ENCODE measurements at regions not wholly inside any gene's neighbourhood (a gene's known extent, or its start where the extent isn't known, plus 50 kb on each side); places are given as distances from the start of the nearest gene placed in this dataset.

DNA sequence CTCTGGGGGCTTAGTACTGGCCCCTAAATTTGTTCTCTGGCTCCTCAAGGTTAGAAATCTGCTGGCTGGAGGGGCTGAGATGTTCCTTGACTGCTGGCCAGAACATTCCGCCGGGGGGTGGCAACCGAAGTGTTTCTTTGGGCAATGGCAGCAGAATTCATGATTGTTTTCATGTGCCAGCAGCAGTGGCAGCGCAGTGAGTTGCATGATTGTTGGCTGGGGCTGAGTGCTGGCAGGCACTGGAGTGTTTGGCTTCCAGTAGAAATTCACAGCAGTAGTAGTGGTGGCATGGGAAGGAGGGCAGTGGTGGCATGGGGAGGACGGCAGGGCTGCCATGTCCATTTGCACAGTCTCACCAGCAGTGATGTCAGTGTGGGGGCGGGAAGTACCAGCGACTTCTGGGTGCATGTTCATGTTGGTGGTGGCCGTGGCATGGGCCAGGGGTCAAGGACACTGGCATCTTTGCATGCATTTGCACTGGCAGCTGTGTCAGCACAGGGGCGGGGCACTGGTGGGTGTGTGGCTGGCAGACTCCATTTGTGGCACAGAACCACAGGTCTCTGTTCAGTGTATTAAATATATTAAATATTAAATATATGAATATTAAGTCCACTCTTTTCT lies 130.6 kb upstream of the CDH7 start:
- no peaks in the 10 kb centered on the region for H3K36me3 ChIP-seq (ENCODE audit: insufficient read depth, low read length)
- H3K9me2 ChIP-seq (ENCODE audit: insufficient read depth, low read length), result no peaks in the 10 kb centered on the region
- no peaks in the 10 kb centered on the region for H3K27me3 ChIP-seq (ENCODE audit: insufficient read depth, low read depth, low read length)
- H3K4me3 ChIP-seq (ENCODE audit: low read length), result no peak overlapping the region
- TF ChIP-seq SMC3 (conservative IDR thresholded peaks at IDR 0.05; ENCODE audit: poor library complexity) (no peak), MXI1 (conservative IDR thresholded peaks at IDR 0.05; ENCODE audit: poor library complexity, severe bottlenecking) (no peak), EZH2 (IDR thresholded peaks at IDR 0.05; ENCODE audit: borderline replicate concordance, insufficient read depth, low read length, poor library complexity, severe bottlenecking) (no peak), EP300 (conservative IDR thresholded peaks at IDR 0.05; ENCODE audit: poor library complexity, severe bottlenecking) (no peak), RAD21 (conservative IDR thresholded peaks at IDR 0.05) (no peak), POLR2AphosphoS5 (IDR thresholded peaks at IDR 0.05) (no peak), TAF1 (IDR thresholded peaks at IDR 0.05; ENCODE audit: low read depth) (no peak)
- TF ChIP-seq, protein P1, sequence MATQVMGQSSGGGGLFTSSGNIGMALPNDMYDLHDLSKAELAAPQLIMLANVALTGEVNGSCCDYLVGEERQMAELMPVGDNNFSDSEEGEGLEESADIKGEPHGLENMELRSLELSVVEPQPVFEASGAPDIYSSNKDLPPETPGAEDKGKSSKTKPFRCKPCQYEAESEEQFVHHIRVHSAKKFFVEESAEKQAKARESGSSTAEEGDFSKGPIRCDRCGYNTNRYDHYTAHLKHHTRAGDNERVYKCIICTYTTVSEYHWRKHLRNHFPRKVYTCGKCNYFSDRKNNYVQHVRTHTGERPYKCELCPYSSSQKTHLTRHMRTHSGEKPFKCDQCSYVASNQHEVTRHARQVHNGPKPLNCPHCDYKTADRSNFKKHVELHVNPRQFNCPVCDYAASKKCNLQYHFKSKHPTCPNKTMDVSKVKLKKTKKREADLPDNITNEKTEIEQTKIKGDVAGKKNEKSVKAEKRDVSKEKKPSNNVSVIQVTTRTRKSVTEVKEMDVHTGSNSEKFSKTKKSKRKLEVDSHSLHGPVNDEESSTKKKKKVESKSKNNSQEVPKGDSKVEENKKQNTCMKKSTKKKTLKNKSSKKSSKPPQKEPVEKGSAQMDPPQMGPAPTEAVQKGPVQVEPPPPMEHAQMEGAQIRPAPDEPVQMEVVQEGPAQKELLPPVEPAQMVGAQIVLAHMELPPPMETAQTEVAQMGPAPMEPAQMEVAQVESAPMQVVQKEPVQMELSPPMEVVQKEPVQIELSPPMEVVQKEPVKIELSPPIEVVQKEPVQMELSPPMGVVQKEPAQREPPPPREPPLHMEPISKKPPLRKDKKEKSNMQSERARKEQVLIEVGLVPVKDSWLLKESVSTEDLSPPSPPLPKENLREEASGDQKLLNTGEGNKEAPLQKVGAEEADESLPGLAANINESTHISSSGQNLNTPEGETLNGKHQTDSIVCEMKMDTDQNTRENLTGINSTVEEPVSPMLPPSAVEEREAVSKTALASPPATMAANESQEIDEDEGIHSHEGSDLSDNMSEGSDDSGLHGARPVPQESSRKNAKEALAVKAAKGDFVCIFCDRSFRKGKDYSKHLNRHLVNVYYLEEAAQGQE (IDR thresholded peaks at IDR 0.05; ENCODE audit: borderline replicate concordance), result no peak
- TF ChIP-seq, protein P2, sequence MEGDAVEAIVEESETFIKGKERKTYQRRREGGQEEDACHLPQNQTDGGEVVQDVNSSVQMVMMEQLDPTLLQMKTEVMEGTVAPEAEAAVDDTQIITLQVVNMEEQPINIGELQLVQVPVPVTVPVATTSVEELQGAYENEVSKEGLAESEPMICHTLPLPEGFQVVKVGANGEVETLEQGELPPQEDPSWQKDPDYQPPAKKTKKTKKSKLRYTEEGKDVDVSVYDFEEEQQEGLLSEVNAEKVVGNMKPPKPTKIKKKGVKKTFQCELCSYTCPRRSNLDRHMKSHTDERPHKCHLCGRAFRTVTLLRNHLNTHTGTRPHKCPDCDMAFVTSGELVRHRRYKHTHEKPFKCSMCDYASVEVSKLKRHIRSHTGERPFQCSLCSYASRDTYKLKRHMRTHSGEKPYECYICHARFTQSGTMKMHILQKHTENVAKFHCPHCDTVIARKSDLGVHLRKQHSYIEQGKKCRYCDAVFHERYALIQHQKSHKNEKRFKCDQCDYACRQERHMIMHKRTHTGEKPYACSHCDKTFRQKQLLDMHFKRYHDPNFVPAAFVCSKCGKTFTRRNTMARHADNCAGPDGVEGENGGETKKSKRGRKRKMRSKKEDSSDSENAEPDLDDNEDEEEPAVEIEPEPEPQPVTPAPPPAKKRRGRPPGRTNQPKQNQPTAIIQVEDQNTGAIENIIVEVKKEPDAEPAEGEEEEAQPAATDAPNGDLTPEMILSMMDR (IDR thresholded peaks at IDR 0.05; ENCODE audit: poor library complexity, severe bottlenecking), result no peak
- no peak overlapping the region for H3K4me2 ChIP-seq (ENCODE audit: low read length)
- H3F3A ChIP-seq (ENCODE audit: insufficient read depth, low read length, poor library complexity, severe bottlenecking), result no peaks in the 10 kb centered on the region
- no peaks in the 10 kb centered on the region for H4K20me1 ChIP-seq (ENCODE audit: insufficient read depth)
- no peaks in the 10 kb centered on the region for H3K9me3 ChIP-seq (ENCODE audit: low read length)
- H3K79me2 ChIP-seq (replicated peaks; ENCODE audit: insufficient read depth, low read length), result no peaks in the 10 kb centered on the region
- no peak overlapping the region for H2AFZ ChIP-seq (ENCODE audit: low read depth, low read length)
- H3K9ac ChIP-seq (ENCODE audit: low read length), result no peak overlapping the region
- H3K27ac ChIP-seq (ENCODE audit: low read length), result no peak overlapping the region

DNA sequence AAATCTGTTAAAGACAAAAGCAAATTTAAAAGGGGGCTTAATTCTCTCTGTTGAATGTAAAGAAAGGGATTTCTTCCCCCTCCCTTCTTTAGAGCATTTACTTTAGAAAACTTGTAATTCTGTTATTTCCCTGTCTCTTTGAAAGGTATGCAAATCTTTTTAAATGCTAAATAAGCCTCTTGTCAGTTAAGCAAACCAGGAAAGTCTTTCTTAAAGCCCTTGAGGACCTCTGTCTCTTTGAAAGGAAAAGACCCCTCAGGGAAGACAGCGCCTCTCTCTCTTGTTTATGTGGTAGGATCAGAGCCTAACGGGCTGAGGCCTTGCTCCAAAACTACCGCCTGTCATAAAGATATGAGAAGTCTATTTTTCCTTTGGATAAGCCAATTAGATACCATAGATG lies 139.9 kb upstream of the CDH7 start:
- TF ChIP-seq EZH2 (IDR thresholded peaks at IDR 0.05; ENCODE audit: borderline replicate concordance, insufficient read depth, low read length, poor library complexity, severe bottlenecking), result no peak
- no peak for TF ChIP-seq RAD21 (conservative IDR thresholded peaks at IDR 0.05)
- H3K27me3 ChIP-seq (ENCODE audit: insufficient read depth, low read depth, low read length), result no peaks in the 10 kb centered on the region
- H3K4me3 ChIP-seq (ENCODE audit: low read length), result no peak overlapping the region

More for the DNA sequence above, 139.9 kb upstream of the CDH7 start:
- Histone ChIP-seq H3K9ac (ENCODE audit: low read length) (no peak overlapping the region), H3K4me2 (ENCODE audit: low read length) (no peak overlapping the region), H2AFZ (ENCODE audit: low read depth, low read length) (no peak overlapping the region), H3K36me3 (ENCODE audit: insufficient read depth, low read length) (no peaks in the 10 kb centered on the region), H3K27ac (ENCODE audit: low read length) (no peak overlapping the region), H3K9me3 (ENCODE audit: low read length) (no peaks in the 10 kb centered on the region), H3F3A (ENCODE audit: insufficient read depth, low read length, poor library complexity, severe bottlenecking) (no peaks in the 10 kb centered on the region), H4K20me1 (ENCODE audit: insufficient read depth) (no peaks in the 10 kb centered on the region), H3K9me2 (ENCODE audit: insufficient read depth, low read length) (no peaks in the 10 kb centered on the region), H3K79me2 (replicated peaks; ENCODE audit: insufficient read depth, low read length) (no peaks in the 10 kb centered on the region)

All from neural cell (in vitro differentiated cells).